ENCODE measurements at regions not wholly inside any gene's neighbourhood (a gene's known extent, or its start where the extent isn't known, plus 50 kb on each side); places are given as distances from the start of the nearest gene placed in this dataset.
"Not testable (repeated sequence)": the region's sequence is repeated elsewhere in the genome, so short reads cannot be mapped to it uniquely, and the experiment has no call there.

DNA sequence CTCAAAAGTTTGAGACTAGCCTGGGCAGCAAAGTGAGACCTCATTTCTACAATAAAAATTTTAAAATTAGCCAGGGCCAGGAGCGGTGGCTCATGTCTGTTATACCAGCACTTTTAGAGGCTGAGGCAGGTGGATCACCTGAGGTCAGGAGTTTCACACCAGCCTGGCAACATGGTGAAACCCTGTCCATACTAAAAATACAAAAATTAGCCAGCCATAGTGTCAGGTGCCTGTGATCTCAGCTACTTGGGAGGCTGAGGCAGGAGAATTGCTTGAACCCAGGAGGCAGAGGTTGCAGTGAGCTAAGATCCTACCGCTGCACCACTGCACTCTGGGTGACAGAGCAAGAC is 85.1 kb upstream of the MAP4 start:
- DNase-seq (ENCODE audit: low spot score) = not testable (repeated sequence)

GRCh38 chr3:48092270-48092669 is 76.1 kb upstream of the MAP4 start:
- no peak for DNase-seq (ENCODE audit: low spot score)

DNA sequence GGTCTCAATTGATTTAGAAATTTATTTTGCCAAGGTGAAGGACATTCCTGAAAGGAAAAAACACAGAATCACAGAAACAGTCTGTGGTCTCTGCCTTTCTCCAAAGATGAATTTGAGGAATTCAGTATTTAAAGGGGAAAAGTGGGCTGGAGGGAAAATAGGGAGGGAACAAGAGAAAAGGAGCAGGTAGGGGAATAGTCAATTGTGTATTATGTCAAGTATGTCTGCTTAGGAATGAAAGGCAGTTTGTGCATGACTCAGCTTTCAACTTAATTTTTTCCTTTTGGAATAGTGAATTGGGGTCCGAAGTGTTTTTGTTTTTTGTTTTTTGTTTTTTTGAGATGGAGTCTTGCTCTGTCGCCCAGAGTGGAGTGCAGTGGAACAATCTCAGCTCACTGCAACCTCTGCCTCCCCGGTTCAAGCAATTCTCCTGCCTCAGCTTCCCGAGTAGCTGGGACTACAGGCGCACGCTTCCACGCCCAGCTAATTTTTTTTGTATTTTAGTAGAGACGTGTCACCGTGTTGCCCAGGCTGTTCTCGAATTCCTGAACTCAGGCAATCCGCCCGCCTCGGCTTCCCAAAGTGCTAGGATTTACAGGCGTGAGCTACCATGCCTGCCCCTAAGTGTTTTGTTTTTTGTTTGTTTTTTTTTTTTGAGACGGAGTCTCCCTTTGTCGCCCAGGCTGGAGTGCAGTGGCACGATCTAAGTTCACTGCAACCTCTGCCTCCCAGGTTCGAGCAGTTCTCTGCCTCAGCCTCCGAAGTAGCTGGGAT is 74.1 kb upstream of the MAP4 start:
- no peak for DNase-seq (ENCODE audit: low spot score)

- DNase-seq (ENCODE audit: low spot score) = peak; percentile 94
These were observed 72.7 kb upstream of the MAP4 start for GRCh38 chr3:48088749-48089466.

DNA sequence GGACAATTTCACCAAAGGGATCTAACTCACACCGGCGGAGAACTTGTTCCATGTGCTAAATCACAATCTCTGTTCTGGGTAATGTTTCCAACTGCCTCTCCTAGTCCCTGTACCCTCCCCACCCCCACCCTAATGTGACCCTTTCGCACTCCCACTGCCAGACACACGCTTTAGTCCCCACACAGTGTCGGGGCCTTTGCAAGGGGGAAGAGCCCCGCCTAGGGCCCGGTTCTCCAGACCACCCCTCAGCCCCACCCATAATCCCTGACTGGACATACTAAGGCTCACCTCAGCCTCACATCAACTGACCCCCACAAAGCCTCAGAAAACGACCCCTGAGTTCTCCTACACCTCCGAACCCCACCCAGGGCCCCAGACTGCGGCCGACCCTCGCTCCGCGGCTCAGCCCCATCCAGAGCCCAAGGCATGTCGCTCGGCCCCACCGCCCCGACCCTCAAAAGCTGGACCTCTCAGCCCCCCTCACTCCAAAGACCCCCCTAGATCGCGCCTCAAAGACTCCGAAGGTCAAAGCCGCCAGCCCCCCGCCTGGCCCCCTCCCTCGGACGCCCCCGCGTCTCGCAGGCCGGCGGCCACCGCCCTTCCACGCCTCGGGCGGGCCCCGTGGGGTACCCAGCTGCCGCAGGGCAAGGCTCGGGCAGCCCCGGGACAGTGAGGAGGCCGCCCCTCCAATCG is 72.0 kb upstream of the MAP4 start:
- no peak for DNase-seq (ENCODE audit: low spot score)

GRCh38 chr3:48086705-48087104 is 70.5 kb upstream of the MAP4 start:
- no peak for DNase-seq (ENCODE audit: low spot score)

DNA sequence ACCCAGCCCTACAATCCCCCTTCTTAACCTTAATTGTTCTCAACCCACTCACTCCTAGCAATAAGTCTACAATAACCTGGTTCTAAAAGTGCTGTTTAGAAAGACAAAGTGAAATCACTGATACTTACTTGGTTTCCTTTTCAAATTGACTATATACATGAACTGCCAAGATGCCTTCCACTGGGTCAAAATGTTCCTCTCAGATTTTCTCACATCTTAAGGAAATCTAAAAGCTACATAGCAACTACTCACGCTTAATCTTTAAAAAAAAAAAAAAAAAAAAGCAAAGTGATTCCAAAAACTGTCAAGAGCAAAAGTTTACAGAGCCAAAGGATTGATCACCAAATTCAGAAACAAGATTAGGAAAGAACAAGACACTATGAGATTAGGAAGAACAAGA is 68.7 kb upstream of the MAP4 start:
- no peak for DNase-seq (ENCODE audit: low spot score)

GRCh38 chr3:48084170-48084569 is 68.0 kb upstream of the MAP4 start:
- no peak for DNase-seq (ENCODE audit: low spot score)

DNA sequence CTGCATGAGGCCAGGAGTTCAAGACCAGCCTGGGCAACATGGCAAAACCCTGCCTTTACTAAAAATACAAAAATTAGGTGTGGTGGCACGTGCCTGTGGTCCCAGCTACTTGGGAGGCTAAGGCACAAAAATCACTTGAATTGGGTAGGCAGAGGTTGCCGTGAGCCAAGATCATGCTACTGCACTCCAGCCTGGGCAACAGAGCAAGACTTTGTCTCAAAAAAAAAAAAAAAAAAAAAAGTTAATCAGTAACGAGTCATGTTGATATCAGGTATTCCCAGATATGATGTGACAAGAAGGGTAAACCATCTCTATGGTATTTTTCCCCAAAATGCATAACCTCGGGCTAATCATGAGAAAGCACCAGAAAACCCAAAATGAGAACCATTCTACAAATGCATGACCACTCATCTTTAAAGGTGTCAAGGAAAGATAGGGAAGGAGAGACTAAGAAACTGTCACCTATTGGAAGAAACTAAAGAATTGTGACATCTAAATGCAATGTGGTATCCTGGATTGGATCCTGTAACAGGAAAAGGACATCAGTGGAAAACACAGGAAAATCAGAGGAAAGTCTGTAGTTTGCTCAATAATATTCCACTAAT is 66.5 kb upstream of the MAP4 start:
- no peak for DNase-seq (ENCODE audit: low spot score)

GRCh38 chr3:48077815-48078214 is 61.6 kb upstream of the MAP4 start:
- DNase-seq (ENCODE audit: low spot score) = no peak

DNA sequence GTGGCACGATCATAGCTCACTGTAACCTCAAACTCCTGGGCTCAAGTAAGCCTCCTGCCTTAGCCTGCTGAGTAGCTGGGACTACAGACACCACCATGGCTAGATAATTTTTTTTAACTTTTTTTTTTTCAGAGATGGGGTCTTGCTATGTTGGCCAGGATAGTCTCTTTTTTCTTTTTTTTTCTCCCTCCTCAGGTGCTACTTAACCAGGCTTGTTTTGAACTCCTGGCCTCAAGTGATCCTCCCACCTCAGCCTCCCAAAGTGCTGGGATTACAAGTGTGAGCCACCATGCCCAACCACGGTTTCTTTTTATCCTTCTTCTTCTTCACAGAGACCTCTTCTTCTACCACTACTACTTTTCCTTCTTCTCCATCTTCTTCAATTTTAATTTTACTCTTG is 53.8 kb upstream of the MAP4 start:
- no peak for DNase-seq (ENCODE audit: low spot score)

GRCh38 chr3:48069339-48069738 is 53.1 kb upstream of the MAP4 start:
- no peak for DNase-seq (ENCODE audit: low spot score)

DNA sequence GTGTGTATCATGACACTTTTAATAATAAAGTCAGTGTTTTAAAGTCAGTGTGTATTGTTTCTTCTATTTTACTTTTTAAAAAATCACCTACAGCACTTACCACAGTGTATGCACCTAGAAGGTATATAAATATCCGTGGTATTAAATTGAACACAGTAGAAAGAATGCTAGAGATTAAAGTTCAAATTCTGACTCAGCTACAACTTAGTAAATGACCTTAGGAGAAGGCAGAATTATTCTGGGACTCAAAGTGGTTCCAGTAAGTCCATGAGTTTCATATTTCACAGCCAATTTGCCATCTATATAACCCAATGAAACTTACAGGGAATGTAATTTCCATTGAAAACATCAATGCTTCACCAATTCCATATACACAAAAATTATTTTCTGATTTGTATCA is 52.7 kb upstream of the MAP4 start:
- DNase-seq (ENCODE audit: low spot score) = no peak

GRCh38 chr3:48068320-48068719 is 52.1 kb upstream of the MAP4 start:
- DNase-seq (ENCODE audit: low spot score) = not testable (repeated sequence)

GRCh38 chr3:48067271-48067670 is 51.1 kb upstream of the MAP4 start:
- no peak for DNase-seq (ENCODE audit: low spot score)
